Prostate gland (tissue), 2 donors: ENCODE measurements at regions not wholly inside any gene's neighbourhood (a gene's known extent, or its start where the extent isn't known, plus 50 kb on each side); places are given as distances from the start of the nearest gene placed in this dataset.
"Not testable (repeated sequence)": the region's sequence is repeated elsewhere in the genome, so short reads cannot be mapped to it uniquely, and the experiment has no call there.

Experiments used
- DNase-seq: peaks from one replicate; pipeline ENCODE4 v3.0.0-alpha.2; 2019; ENCODE audit warnings: low spot score
- H3K27ac ChIP-seq, 2 donors: fragments of 200-600 bp; sonication (generic); 2 replicates each; pipeline ENCODE4 v1.5.1; 2017 to 2019
- H3K27me3 ChIP-seq: fragments of 200-600 bp; sonication (generic); replicated peaks from 2 replicates; pipeline ENCODE4 v1.5.1; 2019; ENCODE audit not compliant: insufficient read depth
- H3K36me3 ChIP-seq, 2 donors: fragments of 200-600 bp; sonication (generic); 1 replicate in 1 of 2; 2 replicates in 1 of 2; pipeline versions ENCODE4 v1.5.1 to v1.8.1; 2017 to 2019
- H3K4me1 ChIP-seq: fragments of 200-600 bp; sonication (generic); replicated peaks from 2 replicates; pipeline ENCODE4 v1.5.1; 2019
- H3K4me3 ChIP-seq, 2 donors: fragments of 200-600 bp; sonication (generic); 2 replicates each; pipeline ENCODE4 v1.5.1; 2017 to 2019
- H3K9me3 ChIP-seq: fragments of 200-600 bp; sonication (generic); 2 replicates; pipeline ENCODE4 v1.5.1; 2017
- CTCF ChIP-seq, 4 experiments: fragments of 200-600 bp in 2 of 4; fragments of 450-650 bp in 2 of 4; sonication (generic) in 2 of 4; IDR thresholded peaks; 1 replicate in 3 of 4; 2 replicates in 1 of 4; pipeline ENCODE4 v1.5.1; 2016 to 2019; ENCODE audit warnings: antibody characterized with exemption in 4 of 4, mild to moderate bottlenecking in 2 of 4, moderate library complexity in 2 of 4
- POLR2A ChIP-seq: fragments of 450-650 bp; IDR thresholded peaks from one replicate; pipeline ENCODE4 v1.6.1; 2016; ENCODE audit warnings: antibody characterized with exemption, mild to moderate bottlenecking
- POLR2AphosphoS5 ChIP-seq: sonication (generic); formaldehyde crosslinking; IDR thresholded peaks from one replicate; pipeline ENCODE4 v1.6.1; 2017; ENCODE audit warnings: antibody characterized with exemption
- WGBS: methylation state at CpG from one replicate; pipeline ENCODE4 v1.1.5; 2018; 5-methylcytosine and 5-hydroxymethylcytosine counted together
- intact Hi-C: fragments of 100-400 bp; cut with DNase I; formaldehyde crosslinking; loops from one replicate; pipeline ENCODE4 v1.14.2; 2022

GRCh38 chr12:58678753-58679152, 241.6 kb downstream of the LRIG3 start:
- Histone ChIP-seq H3K4me1 (no peaks in the 10 kb centered on the region), H3K4me3 (no peak overlapping the region), H3K27ac (no peak overlapping the region), H3K9me3 (no peaks in the 10 kb centered on the region), H3K36me3 (no peaks in the 10 kb centered on the region), H3K27me3 (no peaks in the 10 kb centered on the region)
- WGBS: 94% methylated on average over 2 of the region's 2 CpGs
- no peak for DNase-seq
- intact Hi-C loops: no loop called here
- TF ChIP-seq POLR2AphosphoS5 (no peak), POLR2A (no peak), CTCF (IDR thresholded peaks at IDR 0.05) (no peak)

- no peaks in the 10 kb centered on the region for H3K27me3 ChIP-seq
- 63% methylated on average over 2 of the region's 2 CpGs for WGBS
- intact Hi-C loops: no loop called here
- H3K4me3 ChIP-seq: no peak overlapping the region
- H3K36me3 ChIP-seq: no peaks in the 10 kb centered on the region
- H3K9me3 ChIP-seq: no peaks in the 10 kb centered on the region
- TF ChIP-seq POLR2A: no peak
- TF ChIP-seq POLR2AphosphoS5: no peak
- TF ChIP-seq CTCF (IDR thresholded peaks at IDR 0.05): no peak
- no peak for DNase-seq
- H3K4me1 ChIP-seq: no peaks in the 10 kb centered on the region
- no peak overlapping the region for H3K27ac ChIP-seq
Measured at GRCh38 chr12:58681730-58682129, 238.6 kb downstream of the LRIG3 start.

GRCh38 chr12:58695263-58695662, 225.0 kb downstream of the LRIG3 start:
- Histone ChIP-seq H3K4me3 (no peak overlapping the region), H3K27ac (no peak overlapping the region), H3K9me3 (no peaks in the 10 kb centered on the region), H3K27me3 (no peaks in the 10 kb centered on the region), H3K36me3 (no peaks in the 10 kb centered on the region), H3K4me1 (no peaks in the 10 kb centered on the region)
- intact Hi-C loops: no loop called here
- WGBS: 95% methylated on average over 11 of the region's 11 CpGs
- TF ChIP-seq POLR2A (no peak), CTCF (IDR thresholded peaks at IDR 0.05) (no peak), POLR2AphosphoS5 (no peak)
- DNase-seq: no peak

GRCh38 chr12:58701536-58701935, 218.8 kb downstream of the LRIG3 start:
- Histone ChIP-seq H3K36me3 (no peaks in the 10 kb centered on the region), H3K4me3 (no peak overlapping the region), H3K4me1 (no peaks in the 10 kb centered on the region), H3K9me3 (no peaks in the 10 kb centered on the region), H3K27ac (no peak overlapping the region), H3K27me3 (no peaks in the 10 kb centered on the region)
- no peak for DNase-seq
- 84% methylated on average over 8 of the region's 8 CpGs for WGBS
- intact Hi-C loops: no loop called here
- TF ChIP-seq POLR2AphosphoS5 (no peak), CTCF (IDR thresholded peaks at IDR 0.05) (no peak), POLR2A (no peak)

- Histone ChIP-seq H3K9me3 (no peaks in the 10 kb centered on the region), H3K4me3 (no peak overlapping the region), H3K4me1 (no peaks in the 10 kb centered on the region), H3K36me3 (no peaks in the 10 kb centered on the region), H3K27ac (no peak overlapping the region), H3K27me3 (no peaks in the 10 kb centered on the region)
- no peak for TF ChIP-seq CTCF (IDR thresholded peaks at IDR 0.05)
- no peak for TF ChIP-seq POLR2AphosphoS5
- intact Hi-C loops: no loop called here
- DNase-seq: no peak
- 48% methylated on average over 3 of the region's 3 CpGs for WGBS
Measured at GRCh38 chr12:58703866-58704265, 216.4 kb downstream of the LRIG3 start.

- intact Hi-C loops, DNase-seq: not testable (repeated sequence)
Measured at GRCh38 chr12:58704770-58705169, 215.5 kb downstream of the LRIG3 start.

More at GRCh38 chr12:58704770-58705169, 215.5 kb downstream of the LRIG3 start:
- H3K27ac ChIP-seq, H3K27me3 ChIP-seq, H3K4me3 ChIP-seq, H3K9me3 ChIP-seq, H3K4me1 ChIP-seq, H3K36me3 ChIP-seq: not testable (repeated sequence)
